Fibroblast of lung (primary cell): ENCODE measurements at regions not wholly inside any gene's neighbourhood (a gene's known extent, or its start where the extent isn't known, plus 50 kb on each side); places are given as distances from the start of the nearest gene placed in this dataset.
"Not testable (repeated sequence)": the region's sequence is repeated elsewhere in the genome, so short reads cannot be mapped to it uniquely, and the experiment has no call there.

Experiments
- DNase-seq, 2 donors: peaks; one replicate each; pipeline versions ENCODE4 v3.0.0 to v3.0.0-alpha.2; 2010; ENCODE audit warnings: low read depth in 2 of 2
- H2AFZ ChIP-seq: 2 replicates; pipeline ENCODE4 v1.5.1; 2012; ENCODE audit warnings: low read length, control low read depth, inconsistent platforms
- H3K27ac ChIP-seq: 2 replicates; pipeline ENCODE4 v1.5.1; 2011; ENCODE audit warnings: low read length, control low read depth; ENCODE audit not compliant: insufficient read depth
- H3K27me3 ChIP-seq: 2 replicates; pipeline ENCODE4 v1.5.1; 2011; ENCODE audit warnings: mild to moderate bottlenecking, low read length; ENCODE audit not compliant: control insufficient read depth, insufficient read depth
- H3K36me3 ChIP-seq: 2 replicates; pipeline ENCODE4 v1.5.1; 2011; ENCODE audit warnings: low read length; ENCODE audit not compliant: control insufficient read depth, insufficient read depth
- H3K4me1 ChIP-seq: 2 replicates; pipeline ENCODE4 v1.5.1; 2011; ENCODE audit warnings: low read length; ENCODE audit not compliant: control insufficient read depth, insufficient read depth; ENCODE audit errors: extremely low read depth
- H3K4me2 ChIP-seq: 2 replicates; pipeline ENCODE4 v1.5.1; 2011; ENCODE audit warnings: low read length, control low read depth; ENCODE audit not compliant: insufficient read depth; ENCODE audit errors: extremely low read depth
- H3K4me3 ChIP-seq, 4 experiments: fragments of 200-600 bp in 1 of 4; sonication (generic) in 1 of 4; replicated peaks in 1 of 4; 2 replicates each; pipeline ENCODE4 v1.5.1; 2011 to 2016; ENCODE audit warnings: low read length in 4 of 4, low read depth in 3 of 4, mild to moderate bottlenecking in 3 of 4, control low read depth in 2 of 4, inconsistent platforms in 1 of 4, mixed read lengths in 1 of 4; ENCODE audit not compliant: insufficient read depth in 1 of 4; ENCODE audit errors: control extremely low read depth in 1 of 4
- H3K79me2 ChIP-seq: 2 replicates; pipeline ENCODE4 v1.5.1; 2012; ENCODE audit warnings: mild to moderate bottlenecking, low read length, inconsistent platforms; ENCODE audit not compliant: control insufficient read depth, insufficient read depth
- H3K9ac ChIP-seq: 2 replicates; pipeline ENCODE4 v1.5.1; 2011; ENCODE audit warnings: mild to moderate bottlenecking, low read length, control low read depth; ENCODE audit not compliant: insufficient read depth
- H3K9me3 ChIP-seq: 2 replicates; pipeline ENCODE4 v1.5.1; 2012; ENCODE audit warnings: low read depth, low read length; ENCODE audit not compliant: control insufficient read depth, insufficient read depth
- H4K20me1 ChIP-seq: 2 replicates; pipeline ENCODE4 v1.5.1; 2011; ENCODE audit warnings: low read length; ENCODE audit not compliant: control insufficient read depth, insufficient read depth; ENCODE audit errors: extremely low read depth
- EZH2 ChIP-seq: IDR thresholded peaks from 2 replicates; pipeline ENCODE4 v1.5.1; 2012; ENCODE audit warnings: low read length, control low read depth, mild to moderate bottlenecking; ENCODE audit errors: missing control alignments
- TF ChIP-seq, protein P1 (sequence below), 2 donors: IDR thresholded peaks in 1 of 2; conservative IDR thresholded peaks in 1 of 2; 1 replicate in 1 of 2; 2 replicates in 1 of 2; pipeline ENCODE4 v1.5.1; 2011 to 2012; ENCODE audit warnings: low read length in 2 of 2, control low read depth in 1 of 2, inconsistent platforms in 1 of 2, low read depth in 1 of 2, mild to moderate bottlenecking in 1 of 2

DNA sequence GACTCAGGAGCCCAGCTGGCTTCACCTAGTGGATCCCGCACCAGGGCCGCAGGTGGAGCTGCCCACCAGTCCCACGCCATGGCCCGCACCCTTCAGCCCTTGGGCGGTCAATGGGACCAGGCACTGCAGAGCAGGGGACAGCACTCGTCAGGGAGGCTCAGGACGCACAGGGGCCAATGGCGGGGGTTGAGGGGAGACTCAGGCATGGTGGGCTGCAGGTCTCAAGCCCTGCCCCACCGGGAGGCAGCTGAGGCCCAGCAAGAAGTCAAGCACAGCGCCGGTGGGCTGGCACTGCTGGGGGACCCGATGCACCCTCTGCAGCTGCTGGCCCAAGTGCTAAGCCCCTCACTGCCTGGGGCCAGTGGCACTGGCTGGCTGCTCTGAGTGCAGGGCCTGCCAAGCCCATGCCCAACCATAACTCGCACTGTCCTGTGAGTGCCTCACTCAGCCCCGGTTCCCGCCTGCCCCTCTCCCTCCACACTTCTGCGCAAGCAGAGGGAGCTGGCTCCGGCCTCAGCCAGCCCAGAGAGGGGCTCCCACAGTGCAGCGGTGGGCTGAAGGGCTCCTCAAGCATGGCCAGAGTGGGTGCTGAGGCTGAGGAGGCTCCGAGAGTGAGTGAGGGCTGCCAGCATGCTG, 111.7 kb upstream of the PGR start:
- Histone ChIP-seq H3K4me1 (no peaks in the 10 kb centered on the region), H3K9me3 (no peaks in the 10 kb centered on the region), H3K27me3 (no peaks in the 10 kb centered on the region), H3K27ac (no peak overlapping the region), H3K36me3 (no peaks in the 10 kb centered on the region), H3K4me3 (no peak overlapping the region), H2AFZ (no peak overlapping the region), H3K4me2 (no peak overlapping the region), H4K20me1 (no peaks in the 10 kb centered on the region), H3K9ac (no peak overlapping the region), H3K79me2 (no peaks in the 10 kb centered on the region)
- no peak for DNase-seq
- TF ChIP-seq, protein P1, sequence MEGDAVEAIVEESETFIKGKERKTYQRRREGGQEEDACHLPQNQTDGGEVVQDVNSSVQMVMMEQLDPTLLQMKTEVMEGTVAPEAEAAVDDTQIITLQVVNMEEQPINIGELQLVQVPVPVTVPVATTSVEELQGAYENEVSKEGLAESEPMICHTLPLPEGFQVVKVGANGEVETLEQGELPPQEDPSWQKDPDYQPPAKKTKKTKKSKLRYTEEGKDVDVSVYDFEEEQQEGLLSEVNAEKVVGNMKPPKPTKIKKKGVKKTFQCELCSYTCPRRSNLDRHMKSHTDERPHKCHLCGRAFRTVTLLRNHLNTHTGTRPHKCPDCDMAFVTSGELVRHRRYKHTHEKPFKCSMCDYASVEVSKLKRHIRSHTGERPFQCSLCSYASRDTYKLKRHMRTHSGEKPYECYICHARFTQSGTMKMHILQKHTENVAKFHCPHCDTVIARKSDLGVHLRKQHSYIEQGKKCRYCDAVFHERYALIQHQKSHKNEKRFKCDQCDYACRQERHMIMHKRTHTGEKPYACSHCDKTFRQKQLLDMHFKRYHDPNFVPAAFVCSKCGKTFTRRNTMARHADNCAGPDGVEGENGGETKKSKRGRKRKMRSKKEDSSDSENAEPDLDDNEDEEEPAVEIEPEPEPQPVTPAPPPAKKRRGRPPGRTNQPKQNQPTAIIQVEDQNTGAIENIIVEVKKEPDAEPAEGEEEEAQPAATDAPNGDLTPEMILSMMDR (conservative IDR thresholded peaks at IDR 0.05 in 1 of 2, IDR thresholded peaks at IDR 0.05 in 1 of 2; ENCODE audit: low read depth in 1 of 2, low read length in 2 of 2) = no peak
- TF ChIP-seq EZH2 = no peak

DNA sequence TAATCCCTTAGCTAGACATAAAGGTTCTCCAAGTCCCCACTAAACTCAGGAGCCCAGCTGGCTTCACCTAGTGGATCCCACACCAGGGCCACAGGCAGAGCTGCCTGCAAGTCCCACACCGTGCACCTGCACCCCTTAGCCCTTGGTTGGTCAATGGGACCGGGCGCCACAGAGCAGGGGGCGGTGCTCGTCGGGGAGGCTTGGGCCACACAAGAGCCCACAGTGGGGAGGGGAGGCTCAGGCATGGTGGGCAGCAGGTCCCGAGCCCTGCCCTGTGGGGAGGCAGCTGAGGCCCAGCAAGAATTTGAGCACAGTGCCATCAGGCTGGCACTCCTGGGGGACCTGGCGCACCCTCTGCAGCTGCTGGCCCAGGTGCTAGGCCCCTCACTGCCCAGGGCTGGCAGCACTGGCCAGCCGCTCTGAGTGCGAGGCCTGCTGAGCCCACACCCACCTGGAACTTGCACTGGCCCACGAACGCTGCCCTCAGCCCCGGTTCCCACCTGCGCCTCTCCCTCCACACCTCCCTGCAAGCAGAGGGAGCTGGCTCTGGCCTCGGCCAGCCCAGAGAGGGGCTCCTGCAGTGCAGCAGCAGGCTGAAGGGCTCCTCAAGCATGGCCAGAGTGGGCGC, 101.7 kb upstream of the PGR start:
- DNase-seq = not testable (repeated sequence)

DNA sequence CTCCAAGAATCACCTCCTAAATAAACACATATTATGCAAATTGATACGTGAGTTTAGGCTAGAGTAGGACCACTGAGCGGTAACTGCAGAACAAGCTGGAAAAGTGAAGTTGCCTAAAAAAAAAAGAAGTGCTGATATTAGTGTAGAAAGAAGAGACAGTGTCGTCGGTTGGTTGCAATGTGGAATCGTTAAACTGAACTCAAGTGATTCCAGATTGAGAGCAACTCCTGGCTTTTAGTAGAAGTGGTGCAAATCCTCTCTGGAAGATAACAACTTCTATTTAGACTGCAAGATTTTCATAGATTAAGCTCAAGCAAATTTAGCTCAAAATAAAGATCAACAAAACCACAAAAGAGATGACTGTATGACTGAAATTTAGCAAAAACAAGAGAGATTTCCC, 97.0 kb upstream of the PGR start:
- no peak for DNase-seq
- no peaks in the 10 kb centered on the region for H3K4me1 ChIP-seq

More for the DNA sequence above, 101.7 kb upstream of the PGR start:
- not testable (repeated sequence) for H2AFZ ChIP-seq, H3K27me3 ChIP-seq, H3K4me1 ChIP-seq, H3K4me3 ChIP-seq, H3K9me3 ChIP-seq, H3K79me2 ChIP-seq, H4K20me1 ChIP-seq, H3K9ac ChIP-seq, H3K4me2 ChIP-seq, H3K36me3 ChIP-seq, H3K27ac ChIP-seq

More for the DNA sequence above, 97.0 kb upstream of the PGR start:
- Histone ChIP-seq H3K79me2 (no peaks in the 10 kb centered on the region), H3K4me3 (no peak overlapping the region), H3K9ac (no peak overlapping the region), H3K4me2 (no peak overlapping the region), H3K27ac (no peak overlapping the region), H3K9me3 (no peaks in the 10 kb centered on the region), H3K27me3 (no peaks in the 10 kb centered on the region), H4K20me1 (no peaks in the 10 kb centered on the region), H2AFZ (no peak overlapping the region), H3K36me3 (no peaks in the 10 kb centered on the region)
- no peak for TF ChIP-seq EZH2
- TF ChIP-seq, protein P1 (conservative IDR thresholded peaks at IDR 0.05 in 1 of 2, IDR thresholded peaks at IDR 0.05 in 1 of 2; ENCODE audit: low read depth in 1 of 2, low read length in 2 of 2) = no peak
